Esophagus (tissue), 2 donors: ENCODE measurements at regions not wholly inside any gene's neighbourhood (a gene's known extent, or its start where the extent isn't known, plus 50 kb on each side); places are given as distances from the start of the nearest gene placed in this dataset.

Experiments
- H3K27ac ChIP-seq, 2 donors: one replicate each; pipeline ENCODE4 v1.5.1; 2013; ENCODE audit warnings: low read depth in 2 of 2, mild to moderate bottlenecking in 2 of 2, inconsistent platforms in 1 of 2, low read length in 1 of 2, moderate library complexity in 1 of 2
- H3K27me3 ChIP-seq, 2 donors: one replicate each; pipeline ENCODE4 v1.6.1; 2013; ENCODE audit warnings: low read length in 2 of 2, control low read depth in 1 of 2, mild to moderate bottlenecking in 1 of 2; ENCODE audit not compliant: insufficient read depth in 2 of 2, control insufficient read depth in 1 of 2
- H3K36me3 ChIP-seq, 2 donors: one replicate each; pipeline ENCODE4 v1.6.1; 2013; ENCODE audit warnings: low read length in 1 of 2; ENCODE audit not compliant: control insufficient read depth in 2 of 2, insufficient read depth in 2 of 2
- H3K4me1 ChIP-seq, 2 donors: one replicate each; pipeline ENCODE4 v1.6.1; 2013; ENCODE audit warnings: low read length in 1 of 2; ENCODE audit not compliant: control insufficient read depth in 2 of 2, insufficient read depth in 2 of 2
- H3K4me3 ChIP-seq, 2 donors: one replicate each; pipeline ENCODE4 v1.5.1; 2013; ENCODE audit warnings: low read length in 2 of 2, mild to moderate bottlenecking in 2 of 2, low read depth in 1 of 2, moderate library complexity in 1 of 2
- H3K9me3 ChIP-seq, 2 donors: one replicate each; pipeline ENCODE4 v1.6.1; 2013; ENCODE audit warnings: mild to moderate bottlenecking in 2 of 2, low read depth in 1 of 2, low read length in 1 of 2, moderate library complexity in 1 of 2; ENCODE audit not compliant: control insufficient read depth in 2 of 2, insufficient read depth in 1 of 2
- WGBS, 2 donors: extraction: QIAGEN DNeasy Blood & Tissue Kit; methylation state at CpG; one replicate each; pipeline ENCODE4 v1.1.7; 2013; 5-methylcytosine and 5-hydroxymethylcytosine counted together
- donor health status: healthy with polysubstance abuse.
- donor health status: Bipolar disorder and iron deficiency.

- no peaks in the 10 kb centered on the region for H3K27me3 ChIP-seq
- no peaks in the 10 kb centered on the region for H3K4me1 ChIP-seq
- no peak overlapping the region for H3K4me3 ChIP-seq
- H3K9me3 ChIP-seq, result no peaks in the 10 kb centered on the region
- no peaks in the 10 kb centered on the region for H3K36me3 ChIP-seq
- WGBS, 2 donors, result 33 to 46% methylated on average over 1 of the region's 1 CpG
- H3K27ac ChIP-seq, result no peak overlapping the region
Measured at GRCh38 chr10:105647354-105647753, 1006.3 kb downstream of the SORCS3 start.

- no peak overlapping the region for H3K4me3 ChIP-seq
- H3K36me3 ChIP-seq, result no peaks in the 10 kb centered on the region
- H3K4me1 ChIP-seq, result no peaks in the 10 kb centered on the region
- H3K27ac ChIP-seq, result no peak overlapping the region
- no peaks in the 10 kb centered on the region for H3K9me3 ChIP-seq
- 77 to 80% methylated on average over 2 of the region's 2 CpGs for WGBS, 2 donors
- H3K27me3 ChIP-seq, result no peaks in the 10 kb centered on the region
Measured at GRCh38 chr10:105644978-105645377, 1003.9 kb downstream of the SORCS3 start.

- no peaks in the 10 kb centered on the region for H3K4me1 ChIP-seq
Measured at GRCh38 chr10:105644559-105644958, 1003.5 kb downstream of the SORCS3 start.

GRCh38 chr10:105644091-105644490 lies 1003.0 kb downstream of the SORCS3 start:
- H3K4me1 ChIP-seq, result no peaks in the 10 kb centered on the region
- no peaks in the 10 kb centered on the region for H3K9me3 ChIP-seq
- no peak overlapping the region for H3K4me3 ChIP-seq
- no peaks in the 10 kb centered on the region for H3K36me3 ChIP-seq
- H3K27me3 ChIP-seq, result no peaks in the 10 kb centered on the region
- 46 to 59% methylated on average over 4 of the region's 4 CpGs for WGBS, 2 donors
- H3K27ac ChIP-seq, result no peak overlapping the region

More at GRCh38 chr10:105644559-105644958, 1003.5 kb downstream of the SORCS3 start:
- Histone ChIP-seq H3K9me3 (no peaks in the 10 kb centered on the region), H3K27ac (no peak overlapping the region), H3K27me3 (no peaks in the 10 kb centered on the region), H3K4me3 (no peak overlapping the region), H3K36me3 (no peaks in the 10 kb centered on the region)
- 75 to 81% methylated on average over 2 of the region's 2 CpGs for WGBS, 2 donors

GRCh38 chr10:105643660-105644059 lies 1002.6 kb downstream of the SORCS3 start:
- H3K4me1 ChIP-seq, result no peaks in the 10 kb centered on the region
- no peak overlapping the region for H3K4me3 ChIP-seq
- no peak overlapping the region for H3K27ac ChIP-seq
- H3K27me3 ChIP-seq, result no peaks in the 10 kb centered on the region
- no peaks in the 10 kb centered on the region for H3K36me3 ChIP-seq
- no peaks in the 10 kb centered on the region for H3K9me3 ChIP-seq

DNA sequence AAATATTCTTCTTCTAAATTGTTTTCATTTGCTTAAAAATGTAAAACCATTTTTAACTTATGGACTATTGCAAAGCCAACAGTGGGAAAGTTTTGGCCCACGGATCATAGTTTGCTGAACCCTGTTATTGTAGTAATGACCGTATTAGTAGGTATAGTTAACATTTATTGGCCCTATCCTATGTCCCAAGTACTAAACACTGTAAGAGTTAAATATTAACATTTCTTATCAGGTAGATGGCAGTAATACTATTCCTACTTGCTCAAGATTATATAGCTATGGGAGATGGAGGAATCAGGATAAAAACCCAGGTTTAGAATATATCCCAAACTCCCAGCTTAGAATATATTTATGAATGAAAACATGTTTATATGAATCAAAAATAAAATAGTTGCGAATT lies 993.2 kb downstream of the SORCS3 start:
- H3K4me3 ChIP-seq, result no peak overlapping the region
- H3K9me3 ChIP-seq, result no peaks in the 10 kb centered on the region
- H3K4me1 ChIP-seq, result no peaks in the 10 kb centered on the region
- H3K36me3 ChIP-seq, result no peaks in the 10 kb centered on the region
- WGBS, 2 donors, result 69 to 85% methylated on average over 3 of the region's 3 CpGs
- H3K27ac ChIP-seq, result no peak overlapping the region
- H3K27me3 ChIP-seq, result no peaks in the 10 kb centered on the region

DNA sequence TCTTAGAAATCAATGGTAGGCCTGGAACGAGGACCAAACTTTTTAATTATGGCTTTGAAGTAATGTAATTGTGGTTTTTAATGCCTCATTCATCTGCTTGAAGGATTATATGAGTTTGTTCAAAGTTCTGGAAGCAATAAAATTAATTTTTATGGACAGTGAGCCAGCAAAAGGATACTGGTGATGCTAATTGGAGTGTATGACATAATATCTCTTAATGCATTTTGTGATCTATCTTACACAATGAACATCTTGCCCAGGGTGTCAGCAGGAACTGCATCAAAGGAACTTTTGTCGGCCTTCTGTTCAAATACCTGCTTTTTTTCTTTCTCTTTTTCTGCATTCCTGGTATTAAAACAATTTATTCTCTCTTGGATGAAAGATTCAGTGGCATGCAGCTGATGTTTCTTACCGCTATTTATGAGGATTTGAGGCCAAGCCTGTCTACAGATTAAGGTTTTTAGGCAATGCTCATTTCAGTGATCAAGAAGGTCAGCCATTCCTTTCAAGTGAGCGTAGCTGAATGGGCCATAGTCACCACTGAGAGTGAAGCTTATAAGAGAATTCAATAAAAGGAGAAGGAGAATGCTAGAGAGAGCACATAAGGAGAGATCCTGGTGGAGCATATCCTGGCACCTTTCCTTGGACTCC lies 974.8 kb downstream of the SORCS3 start:
- H3K27ac ChIP-seq, result no peak overlapping the region
- H3K27me3 ChIP-seq, result no peaks in the 10 kb centered on the region
- H3K4me3 ChIP-seq, result no peak overlapping the region
- 48 to 53% methylated on average over 4 of the region's 4 CpGs for WGBS, 2 donors
- H3K9me3 ChIP-seq, result no peaks in the 10 kb centered on the region
- H3K36me3 ChIP-seq, result no peaks in the 10 kb centered on the region
- H3K4me1 ChIP-seq, result no peaks in the 10 kb centered on the region

GRCh38 chr10:105611244-105611798 lies 970.2 kb downstream of the SORCS3 start:
- H3K27ac ChIP-seq, result no peak overlapping the region
- no peaks in the 10 kb centered on the region for H3K9me3 ChIP-seq
- no peaks in the 10 kb centered on the region for H3K4me1 ChIP-seq
- H3K36me3 ChIP-seq, result no peaks in the 10 kb centered on the region
- H3K4me3 ChIP-seq, result no peak overlapping the region
- H3K27me3 ChIP-seq, result no peaks in the 10 kb centered on the region

- Histone ChIP-seq H3K27me3 (no peaks in the 10 kb centered on the region), H3K9me3 (no peaks in the 10 kb centered on the region), H3K4me1 (no peaks in the 10 kb centered on the region), H3K36me3 (no peaks in the 10 kb centered on the region), H3K27ac (no peak overlapping the region), H3K4me3 (no peak overlapping the region)
- 23 to 27% methylated on average over 1 of the region's 1 CpG for WGBS, 2 donors
Measured at GRCh38 chr10:105609451-105609850, 968.4 kb downstream of the SORCS3 start.

DNA sequence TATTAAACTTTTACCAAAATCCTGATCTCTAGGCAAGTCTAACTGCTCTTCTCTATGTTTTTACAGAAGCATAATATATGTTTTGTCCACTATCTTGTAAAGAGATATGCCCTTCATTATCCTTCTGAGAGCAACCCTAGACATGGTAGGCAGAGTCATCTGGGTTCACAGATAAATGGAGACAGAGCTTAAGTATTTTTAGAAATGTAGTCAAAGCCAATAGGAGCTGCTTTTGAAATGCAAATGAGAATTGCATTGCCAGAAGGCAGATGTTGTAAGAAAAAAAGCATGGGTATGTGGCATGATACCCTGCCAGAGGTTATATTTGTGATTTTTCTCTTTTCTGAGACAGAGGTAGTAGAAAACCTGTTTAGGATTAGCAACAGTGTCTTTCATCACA lies 964.8 kb downstream of the SORCS3 start:
- Histone ChIP-seq H3K27ac (no peak overlapping the region), H3K36me3 (no peaks in the 10 kb centered on the region), H3K4me3 (no peak overlapping the region), H3K27me3 (no peaks in the 10 kb centered on the region), H3K9me3 (no peaks in the 10 kb centered on the region), H3K4me1 (no peaks in the 10 kb centered on the region)
